DLD1 (cell line): ENCODE measurements at regions not wholly inside any gene's neighbourhood (a gene's known extent, or its start where the extent isn't known, plus 50 kb on each side); places are given as distances from the start of the nearest gene placed in this dataset.

Source experiments
- in situ Hi-C: cut with HindIII; loops from 2 replicates; pipeline ENCODE4 v1.10.0; 2017; ENCODE audit warnings: low sequenced_read_pairs

DNA sequence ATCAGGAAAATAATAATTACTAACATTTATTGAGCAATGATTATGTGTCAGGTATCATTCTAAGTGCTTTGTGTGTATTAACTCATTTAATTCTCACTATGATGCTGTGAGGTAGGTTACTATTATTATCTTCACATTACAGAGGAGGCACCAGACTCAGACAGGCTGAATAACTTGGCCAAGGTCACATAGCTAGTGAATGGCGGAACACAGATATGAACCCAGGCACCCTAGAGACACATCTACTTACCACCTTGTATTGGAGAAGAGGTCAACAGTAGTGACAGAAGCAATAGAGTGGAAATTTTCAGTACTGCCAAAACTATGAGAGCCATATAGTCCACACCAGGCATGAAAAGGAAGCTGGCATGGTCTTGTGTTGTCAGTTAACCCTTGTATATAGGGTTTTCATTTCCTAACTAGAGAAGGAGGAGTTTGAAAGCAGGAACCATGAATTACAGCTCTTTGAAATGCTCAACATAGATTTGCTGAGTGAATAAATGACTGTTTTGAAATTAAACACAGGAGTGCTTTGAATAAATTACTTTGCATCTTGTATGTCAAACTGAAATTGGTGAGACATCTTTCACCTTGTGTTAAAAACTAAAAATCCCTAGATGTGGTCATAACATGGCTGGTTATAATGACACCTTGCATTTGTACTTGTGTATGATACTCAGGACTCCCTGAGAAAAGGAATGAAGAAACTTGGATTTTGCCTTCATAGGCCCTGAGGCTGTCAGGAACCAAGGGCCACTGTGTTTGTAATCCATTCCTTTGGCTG is 71.8 kb downstream of the RTL9 start:
- in situ Hi-C loops, result no loop called here

DNA sequence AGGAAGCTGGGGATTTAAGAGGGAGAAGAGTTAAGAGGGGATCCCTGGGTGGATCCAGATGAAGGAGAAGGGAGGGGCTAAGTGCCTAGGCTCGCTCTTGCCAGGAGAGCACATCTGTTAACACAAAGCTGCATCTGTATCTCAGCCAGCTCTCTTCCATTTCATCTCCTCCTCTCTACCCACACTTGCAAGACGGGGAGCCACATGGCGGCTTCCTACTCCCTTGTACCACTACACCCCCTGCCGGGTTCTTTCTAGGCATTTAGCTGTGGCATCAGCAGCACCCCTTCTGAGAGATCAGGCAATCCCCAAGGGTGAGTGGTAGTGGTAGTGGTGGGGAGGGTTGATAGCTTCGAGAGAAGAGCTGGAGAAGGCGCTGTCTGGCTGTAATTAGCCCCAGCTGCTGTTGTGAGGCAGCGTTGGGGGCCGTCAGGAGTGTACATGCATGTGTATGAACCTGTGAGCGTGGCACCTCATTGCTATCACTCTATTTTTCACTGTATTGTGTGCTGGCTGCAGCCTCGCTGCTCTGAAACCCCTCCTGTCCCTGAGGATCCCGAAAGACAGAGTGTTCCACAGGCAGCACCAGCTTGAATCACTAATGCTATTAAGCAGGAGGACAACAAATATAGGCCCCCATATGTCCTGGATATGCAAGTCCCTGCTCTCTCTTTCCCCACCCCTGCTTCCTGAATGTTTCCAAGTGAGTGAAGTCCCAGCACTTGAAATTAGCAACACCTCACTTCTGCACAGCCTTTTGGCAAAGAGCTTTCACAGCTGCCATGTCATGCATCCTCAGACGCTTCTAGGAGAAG is 73.7 kb downstream of the RTL9 start:
- in situ Hi-C loops, result no loop called here

DNA sequence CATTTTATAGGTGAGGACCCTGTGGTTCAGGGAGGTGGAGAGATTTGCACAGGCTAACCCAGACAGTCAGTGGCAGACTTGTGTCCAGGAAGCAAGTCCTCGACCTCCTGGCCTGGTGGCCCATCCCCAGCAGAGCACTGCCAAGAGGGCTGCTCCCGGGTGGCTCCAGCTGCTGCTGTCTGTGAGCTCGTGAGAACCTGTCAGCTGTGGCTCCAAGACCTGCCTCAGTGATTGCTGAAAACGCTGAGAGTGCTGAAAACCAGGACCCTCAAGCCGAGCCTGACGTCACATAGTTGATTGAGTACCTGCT is 74.2 kb downstream of the RTL9 start:
- in situ Hi-C loops, result no loop called here

DNA sequence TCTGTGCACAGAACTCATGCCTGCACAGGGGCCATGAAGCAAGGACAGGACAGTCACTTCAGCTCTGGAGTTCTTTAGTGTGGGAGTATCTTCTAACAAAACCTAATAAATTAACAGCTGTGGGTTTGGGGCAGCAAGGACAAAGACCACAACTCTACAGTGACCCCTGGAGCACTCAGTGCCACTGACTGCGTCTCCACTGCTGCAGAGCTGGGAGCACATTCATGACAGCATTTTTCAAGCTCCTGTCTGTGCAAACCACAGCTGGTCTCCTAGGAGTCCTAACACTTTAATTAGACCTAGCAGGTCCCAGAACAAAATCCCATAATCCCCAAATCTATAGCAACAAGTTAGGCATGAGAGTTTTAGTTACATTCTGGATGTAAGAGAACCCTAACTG is 76.5 kb downstream of the RTL9 start:
- in situ Hi-C loops, result no loop called here

DNA sequence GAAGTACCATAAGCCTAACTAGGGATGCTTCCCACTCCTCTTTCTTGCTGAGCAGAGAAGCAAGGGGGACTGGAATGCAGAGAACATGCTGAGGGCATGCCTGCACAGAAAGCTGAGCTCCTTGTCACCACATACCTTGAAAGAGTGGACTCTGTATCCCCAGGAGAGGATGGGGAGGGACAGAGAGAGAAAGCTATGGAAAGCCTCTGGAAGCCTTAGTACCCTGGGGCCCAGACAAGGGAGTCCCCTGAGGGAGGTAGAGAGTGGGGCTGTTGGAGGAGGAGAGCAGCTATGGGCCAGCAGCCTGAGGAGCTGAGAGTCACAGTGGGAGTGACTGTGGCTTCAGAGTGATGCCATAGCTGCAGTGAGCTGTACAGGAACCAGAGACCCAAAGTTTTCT is 77.9 kb downstream of the RTL9 start:
- in situ Hi-C loops, result no loop called here

DNA sequence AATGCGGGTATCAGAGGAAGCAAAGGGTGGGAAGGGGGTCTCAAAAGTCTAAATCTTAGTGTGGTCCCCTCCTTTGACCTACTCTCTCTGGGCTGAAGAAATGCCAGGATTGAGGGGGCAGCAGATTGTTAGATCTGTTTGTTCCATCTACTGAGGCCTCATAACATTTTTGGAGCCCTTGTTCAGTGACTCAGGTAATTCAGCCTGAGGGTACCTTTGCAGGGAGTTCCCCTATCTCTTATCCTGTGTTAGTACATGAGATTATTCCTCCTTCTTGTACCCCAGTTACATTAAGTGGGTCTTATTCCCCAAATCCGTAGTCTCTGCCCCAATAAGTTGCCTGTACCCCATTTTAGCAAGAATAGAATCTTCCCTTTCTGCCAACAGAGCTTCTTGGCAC is 79.0 kb downstream of the RTL9 start:
- in situ Hi-C loops, result no loop called here

DNA sequence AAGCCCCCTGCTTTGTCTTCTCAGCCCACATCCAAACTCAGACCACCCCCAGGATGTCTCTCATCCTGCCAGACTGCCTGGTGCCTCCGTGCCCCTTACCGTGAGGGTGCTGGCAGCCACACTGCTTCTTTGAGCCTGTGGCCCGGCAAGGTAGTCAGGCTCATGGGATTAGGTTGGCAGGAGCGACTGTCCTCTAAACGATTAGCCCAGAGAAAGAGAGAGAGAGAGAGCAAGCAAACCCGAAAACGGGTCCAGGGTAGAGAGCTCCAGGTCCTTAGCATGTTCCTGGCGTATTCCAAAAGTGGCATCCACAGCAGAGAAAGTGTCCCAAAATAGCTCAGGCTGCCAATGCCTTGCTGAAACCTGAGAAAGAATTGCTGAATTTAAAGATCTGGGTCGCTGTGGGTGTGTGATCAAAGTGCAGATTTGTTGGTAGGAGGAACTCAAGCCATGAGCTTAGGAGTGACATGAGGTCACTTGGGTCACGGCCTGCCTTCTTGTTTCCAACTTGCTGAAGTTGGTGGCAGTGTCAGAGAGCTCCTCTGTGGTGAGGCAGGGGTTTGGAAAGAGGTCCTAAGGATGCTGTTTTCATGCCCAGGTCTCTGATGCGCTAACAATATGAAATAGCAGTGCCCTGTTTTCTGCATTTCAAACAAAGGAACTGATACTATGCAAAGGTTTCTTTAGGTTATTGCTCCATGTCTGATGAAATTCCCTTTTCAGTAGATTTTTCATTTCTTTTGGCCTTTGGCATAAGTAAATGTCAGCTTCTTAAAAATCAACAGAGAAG is 81.6 kb downstream of the RTL9 start:
- in situ Hi-C loops, result no loop called here

DNA sequence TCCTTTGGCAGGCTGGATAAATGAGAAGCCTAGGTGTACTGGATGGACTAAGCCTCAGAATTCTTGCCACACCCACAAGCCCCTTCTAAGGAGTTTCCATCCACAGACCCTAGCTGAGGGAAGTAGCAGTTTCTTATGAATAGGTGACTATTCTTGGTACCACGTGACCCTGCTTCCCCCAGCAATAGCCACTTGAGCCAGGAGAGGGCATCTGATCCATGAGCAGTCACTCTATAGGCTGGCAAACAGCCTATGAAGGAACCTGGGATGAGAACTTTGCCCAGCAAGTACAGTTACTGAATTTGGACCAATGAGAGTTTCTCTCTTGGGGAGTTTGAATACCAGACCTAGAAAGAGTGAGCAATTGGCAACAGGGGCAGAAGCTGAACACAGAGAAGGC is 84.0 kb downstream of the RTL9 start:
- in situ Hi-C loops, result no loop called here

DNA sequence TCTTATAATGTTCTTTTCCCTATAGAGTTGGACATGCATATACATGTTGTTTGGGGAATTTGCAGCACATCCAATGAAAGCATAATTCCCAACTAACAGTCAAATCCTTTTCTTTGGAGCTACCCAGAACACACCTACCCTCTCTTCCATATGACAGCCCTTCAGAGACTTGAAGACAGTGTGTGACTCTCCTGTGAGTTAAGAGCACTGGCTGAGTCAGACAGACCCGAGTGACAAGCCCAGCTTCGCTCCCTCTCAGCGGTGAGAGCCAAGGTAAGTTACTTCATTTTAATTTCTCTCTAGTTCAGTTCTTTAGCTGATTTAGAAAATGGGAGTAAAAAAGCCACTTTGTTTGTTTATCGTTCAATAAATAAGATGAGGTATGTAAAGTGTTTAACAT is 86.3 kb downstream of the RTL9 start:
- in situ Hi-C loops, result no loop called here

DNA sequence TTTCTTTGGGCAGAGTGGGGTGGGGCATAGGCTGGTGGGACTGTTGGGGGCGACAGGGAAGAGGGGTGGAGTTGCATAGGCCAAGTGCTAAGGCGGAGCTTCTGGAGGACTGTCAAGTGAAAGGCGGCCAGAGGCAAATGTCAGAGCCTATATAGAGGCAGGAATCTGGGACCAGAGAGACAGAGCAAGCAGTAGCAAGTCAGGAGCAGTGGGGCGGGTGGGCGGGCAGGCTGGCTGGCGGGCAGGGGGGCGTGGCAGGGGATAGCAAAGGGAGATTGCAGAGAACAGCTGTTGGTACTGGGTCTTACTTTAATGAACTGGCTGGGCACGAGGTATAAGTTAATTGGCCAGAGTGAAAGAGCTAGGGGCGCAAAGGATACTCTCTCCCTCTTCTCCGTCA is 89.8 kb downstream of the RTL9 start:
- in situ Hi-C loops, result no loop called here

DNA sequence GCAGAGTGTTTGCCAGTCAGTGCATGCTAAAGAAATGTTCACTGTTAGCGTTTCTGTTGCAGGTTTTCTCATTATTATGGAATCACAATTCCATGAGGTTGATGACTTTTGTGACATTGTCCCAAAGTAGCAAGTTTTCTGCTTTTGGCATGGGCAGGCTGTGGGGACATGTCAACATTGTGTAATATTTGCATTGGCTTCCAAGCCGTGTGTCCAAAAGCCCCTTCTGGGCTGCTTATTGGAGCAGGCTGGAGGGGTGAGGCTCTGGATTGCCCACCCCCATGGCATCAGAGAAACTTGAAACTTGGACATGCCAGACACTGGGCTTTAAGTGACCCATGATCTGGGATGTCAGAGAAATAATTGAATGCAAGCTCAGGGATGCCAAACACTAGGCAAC is 90.7 kb downstream of the RTL9 start:
- in situ Hi-C loops, result no loop called here

DNA sequence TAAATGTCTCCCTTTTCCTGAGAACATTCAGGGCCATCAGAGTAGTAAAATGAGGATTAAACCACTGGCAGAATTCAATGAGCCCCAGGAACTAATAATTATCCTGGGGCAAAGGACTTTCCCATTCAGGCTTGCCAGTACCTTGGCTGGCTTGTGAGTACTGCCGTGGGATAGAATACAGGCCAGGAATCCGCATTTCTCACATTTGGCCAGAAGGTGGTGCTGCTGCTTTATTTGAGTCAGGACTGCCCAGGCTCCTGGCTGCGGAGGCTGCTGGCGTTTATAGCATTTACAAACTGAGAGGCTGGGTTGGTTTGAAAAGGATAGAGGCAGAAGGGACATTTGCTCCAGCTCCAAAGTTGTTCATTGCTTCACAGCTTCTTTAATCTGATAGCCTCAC is 91.4 kb downstream of the RTL9 start:
- in situ Hi-C loops, result no loop called here

DNA sequence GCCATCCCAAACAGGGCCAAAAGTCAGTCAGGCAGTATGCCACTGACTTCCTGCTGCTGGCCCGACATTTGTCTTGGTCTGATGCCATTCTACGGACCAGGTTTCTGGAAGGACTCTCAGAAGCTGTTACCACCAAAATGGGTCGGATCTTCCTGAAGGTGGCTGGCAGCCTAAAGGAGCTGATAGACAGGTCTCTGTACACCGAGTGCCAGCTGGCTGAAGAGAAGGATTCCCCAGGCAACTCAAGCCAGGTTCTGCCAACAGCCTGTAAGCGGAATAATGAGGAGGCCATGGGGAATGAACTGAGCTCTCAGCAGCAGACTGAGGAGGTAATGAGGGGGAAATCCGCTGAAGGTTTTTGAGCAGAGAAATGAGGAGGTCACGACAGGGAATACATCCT is 95.7 kb downstream of the RTL9 start:
- in situ Hi-C loops, result no loop called here

DNA sequence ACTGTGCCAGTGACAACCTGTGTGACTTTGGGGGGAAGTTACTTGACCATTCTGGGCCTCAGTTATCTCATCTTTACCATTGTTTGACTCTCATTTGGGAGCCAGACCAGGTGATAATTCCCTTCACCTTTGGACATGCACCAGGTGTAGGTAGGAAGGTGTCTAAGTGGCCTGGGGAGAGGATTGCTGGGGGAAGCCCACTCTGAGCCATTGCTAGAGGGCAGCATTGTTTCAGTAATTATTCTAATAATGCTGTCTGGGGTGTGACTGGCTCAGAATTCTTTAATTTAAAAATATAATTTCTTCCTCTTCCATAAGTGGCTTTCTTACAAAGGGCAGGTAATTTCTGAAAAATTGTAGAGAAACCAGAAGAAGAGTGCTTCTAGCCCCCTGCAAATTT is 104.3 kb downstream of the RTL9 start:
- in situ Hi-C loops, result no loop called here

DNA sequence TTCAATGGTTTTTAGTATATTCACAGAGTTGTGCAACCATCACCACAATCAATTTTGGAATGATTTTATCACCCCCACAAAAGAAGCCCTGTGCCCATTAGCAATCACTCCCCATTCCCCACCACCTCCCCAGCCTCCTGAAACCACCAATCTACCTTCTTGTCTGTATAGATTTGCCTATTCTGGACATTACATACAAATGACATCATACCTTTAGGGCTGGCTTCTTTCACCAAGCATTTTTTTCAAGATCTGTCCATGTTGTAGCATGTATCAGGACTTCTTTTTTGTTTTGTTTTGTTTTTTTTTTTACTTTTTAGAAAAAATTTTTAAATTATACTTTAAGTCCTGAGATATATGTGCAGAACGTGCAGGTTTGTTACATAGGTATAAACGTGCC is 108.1 kb downstream of the RTL9 start:
- in situ Hi-C loops, result no loop called here

DNA sequence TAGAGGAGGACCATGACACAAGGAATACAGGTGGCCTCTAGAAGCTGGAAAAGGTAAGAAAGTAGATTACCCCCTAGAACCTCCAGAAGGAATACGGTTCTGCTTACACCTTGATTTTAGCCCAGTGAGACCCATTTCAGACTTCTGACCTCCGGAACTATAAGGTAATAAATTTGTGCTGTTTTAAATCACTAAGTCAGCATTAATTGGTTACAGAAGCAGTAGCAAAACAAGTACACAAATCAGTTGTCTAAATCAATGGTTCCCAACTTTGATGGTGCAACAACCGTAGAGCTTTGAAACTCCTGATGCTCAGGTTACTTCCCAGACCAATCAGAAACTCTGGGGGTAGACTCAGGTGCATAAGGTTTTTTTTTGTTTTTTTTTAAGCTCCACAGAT is 113.6 kb downstream of the RTL9 start:
- in situ Hi-C loops, result no loop called here

DNA sequence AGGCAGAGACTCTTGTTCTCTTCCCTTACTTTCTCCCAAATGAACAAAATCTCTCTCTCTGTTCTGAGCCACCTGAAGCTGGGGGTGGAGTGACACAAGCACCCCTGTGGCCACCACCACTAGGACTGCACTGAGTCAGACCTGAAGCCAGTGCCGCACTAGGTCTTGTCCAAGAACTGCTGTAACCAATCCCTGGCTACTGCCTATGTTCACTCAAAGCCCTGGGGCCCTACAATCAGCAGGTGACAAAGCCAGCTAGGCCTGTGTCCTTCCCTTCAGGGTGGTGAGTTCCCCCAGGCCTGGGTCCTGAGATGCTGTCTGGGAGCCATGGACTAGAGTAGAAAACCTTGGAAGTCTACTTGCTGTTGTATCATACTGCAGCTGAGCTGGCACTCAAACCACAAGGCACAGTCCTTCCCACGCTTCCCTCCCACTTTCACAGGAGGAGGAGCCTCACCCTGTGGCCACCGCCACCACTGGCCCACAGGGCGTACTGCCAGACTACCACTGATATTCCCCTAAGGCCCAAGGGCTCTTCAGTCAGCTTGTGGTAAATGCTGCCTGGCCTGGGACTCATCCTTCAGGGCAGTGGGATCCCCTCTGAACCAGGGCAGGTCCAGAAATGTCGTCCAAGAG is 119.1 kb downstream of the RTL9 start:
- in situ Hi-C loops, result no loop called here

DNA sequence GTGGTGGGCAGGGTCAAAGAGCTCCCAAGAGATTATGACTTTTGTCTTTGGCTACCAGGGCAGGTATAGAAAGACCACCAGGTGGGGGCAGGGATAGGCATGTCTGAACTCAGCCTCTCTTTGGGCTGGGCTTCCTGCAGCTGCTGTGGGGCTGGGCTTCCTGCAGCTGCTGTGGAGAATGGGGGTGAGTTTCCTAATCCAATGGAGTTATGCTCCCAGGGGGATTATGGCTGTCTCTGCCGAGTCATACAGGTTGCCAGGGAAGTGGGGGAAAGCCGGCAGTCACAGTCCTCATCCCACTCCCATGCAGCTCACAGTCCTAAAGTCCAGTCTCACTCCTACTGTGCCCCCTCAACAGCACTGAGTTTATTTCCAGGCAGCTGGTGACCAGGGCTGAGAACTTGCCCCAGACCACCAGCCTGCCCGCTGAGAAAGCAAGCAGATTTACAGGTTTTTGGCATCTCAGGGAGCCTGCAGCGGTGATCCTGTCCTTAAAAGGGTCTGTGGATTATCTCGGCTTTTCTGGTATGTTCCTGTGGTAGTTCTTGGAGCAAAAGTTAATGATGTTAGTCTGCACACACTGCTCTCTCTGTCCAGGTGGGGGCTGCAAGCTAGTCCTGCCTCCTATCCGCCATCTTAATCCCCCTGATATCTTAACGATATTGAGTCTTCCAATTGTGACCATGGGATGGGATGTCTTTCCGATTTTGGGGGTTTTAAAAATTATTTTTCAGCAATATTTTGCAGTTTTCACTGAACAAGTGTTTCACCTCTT is 133.4 kb downstream of the RTL9 start:
- in situ Hi-C loops, result no loop called here

DNA sequence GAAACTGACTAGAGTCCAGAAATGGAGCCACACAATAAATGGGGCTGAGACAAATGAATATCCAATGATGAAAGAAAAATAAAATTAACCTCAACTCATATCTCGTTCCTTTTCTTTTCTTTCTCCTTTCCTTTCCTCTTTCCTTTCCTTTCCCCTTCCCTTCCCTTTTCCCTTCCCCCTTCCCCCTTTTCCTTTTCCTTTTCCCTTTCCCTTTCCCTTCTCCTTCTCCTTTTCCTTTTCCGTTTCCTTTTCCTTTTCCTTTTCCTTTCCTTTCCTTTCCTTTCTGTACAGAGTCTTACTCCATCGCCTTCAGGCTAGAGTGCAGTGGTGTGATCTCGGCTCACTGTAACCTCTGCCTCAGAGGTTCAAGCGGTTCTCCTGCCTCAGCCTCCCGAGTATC is 146.3 kb downstream of the RTL9 start:
- in situ Hi-C loops, result no loop called here

DNA sequence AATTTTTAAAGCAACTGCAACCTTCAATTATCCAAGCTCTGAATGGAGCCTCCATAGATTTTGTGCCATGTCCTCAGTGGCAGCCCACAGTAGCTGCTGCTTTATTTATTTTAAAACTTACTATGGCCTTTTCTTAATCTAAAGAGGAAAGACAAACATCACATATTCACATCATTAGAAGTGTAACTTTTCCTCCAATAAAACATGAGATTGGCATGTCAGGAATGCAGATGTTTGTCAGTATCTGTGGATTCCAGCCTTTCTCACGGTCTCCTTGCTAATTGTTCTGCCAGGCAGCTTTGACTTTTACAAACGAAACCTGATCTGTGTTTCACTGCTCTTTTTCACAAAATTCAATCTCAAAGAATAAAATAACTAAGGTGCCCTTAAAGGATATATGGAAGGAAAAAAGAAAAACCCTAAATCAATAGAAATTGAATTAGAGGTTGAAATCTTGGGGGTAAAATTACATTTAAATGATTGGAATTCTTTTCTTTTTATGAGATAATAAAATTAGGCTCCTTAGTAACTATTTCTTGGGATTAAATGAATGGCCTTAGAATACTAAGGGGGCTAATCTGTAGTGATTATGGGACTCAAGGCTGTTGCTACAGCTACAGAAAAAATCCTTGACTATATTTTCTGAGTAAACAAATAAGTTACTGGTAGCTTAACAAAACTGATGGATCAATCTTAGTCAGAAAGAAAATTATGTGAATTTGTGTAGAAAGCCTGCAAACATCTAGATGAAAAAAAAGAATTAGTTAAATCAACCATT is 151.3 kb downstream of the RTL9 start:
- in situ Hi-C loops, result no loop called here
